Nephron (organoid): ENCODE measurements at regions not wholly inside any gene's neighbourhood (a gene's known extent, or its start where the extent isn't known, plus 50 kb on each side); places are given as distances from the start of the nearest gene placed in this dataset.

ENCODE experiments used
- H3K27ac Mint-ChIP-seq, 3 experiments: 2 replicates each; pipeline ENCODE4 v1.8.0; 2020; ENCODE audit warnings: mixed read lengths in 3 of 3, mild to moderate bottlenecking in 2 of 3, moderate library complexity in 1 of 3
- H3K27me3 Mint-ChIP-seq: 2 replicates; pipeline ENCODE4 v1.8.0; 2021; ENCODE audit warnings: low read depth, mild to moderate bottlenecking, moderate library complexity, mixed read lengths
- H3K36me3 Mint-ChIP-seq: 2 replicates; pipeline ENCODE4 v1.8.0; 2020; ENCODE audit warnings: low read depth, mixed read lengths
- H3K4me1 Mint-ChIP-seq: 2 replicates; pipeline ENCODE4 v1.8.0; 2020; ENCODE audit warnings: mixed read lengths
- H3K4me3 Mint-ChIP-seq, 3 experiments: 2 replicates each; pipeline ENCODE4 v1.8.0; 2020; ENCODE audit warnings: mild to moderate bottlenecking in 3 of 3, mixed read lengths in 3 of 3, moderate library complexity in 2 of 3
- H3K9me3 Mint-ChIP-seq: 2 replicates; pipeline ENCODE4 v1.8.0; 2020; ENCODE audit warnings: mixed read lengths
- CTCF ChIP-seq, 3 experiments: fragments of 200-600 bp; sonication (generic); IDR thresholded peaks; one replicate each; pipeline ENCODE4 v1.5.0; 2021; ENCODE audit warnings: antibody characterized with exemption in 3 of 3; ENCODE audit not compliant: unreplicated experiment in 3 of 3

GRCh38 chr1:168638884-168639283 is 62.5 kb downstream of the XCL1 start:
- no peaks in the 10 kb centered on the region for H3K9me3 Mint-ChIP-seq
- no peak overlapping the region for H3K4me3 Mint-ChIP-seq
- H3K4me1 Mint-ChIP-seq: peaks cover 8% of the 10 kb centered on the region
- no peaks in the 10 kb centered on the region for H3K27me3 Mint-ChIP-seq
- no peak overlapping the region for H3K27ac Mint-ChIP-seq
- TF ChIP-seq CTCF (IDR thresholded peaks at IDR 0.05; ENCODE audit: unreplicated experiment in 3 of 3): no peak
- no peaks in the 10 kb centered on the region for H3K36me3 Mint-ChIP-seq

GRCh38 chr1:168640182-168640581 is 63.8 kb downstream of the XCL1 start:
- no peak overlapping the region for H3K4me3 Mint-ChIP-seq
- H3K27ac Mint-ChIP-seq: no peak overlapping the region
- H3K9me3 Mint-ChIP-seq: no peaks in the 10 kb centered on the region
- H3K27me3 Mint-ChIP-seq: no peaks in the 10 kb centered on the region
- TF ChIP-seq CTCF (IDR thresholded peaks at IDR 0.05; ENCODE audit: unreplicated experiment in 3 of 3): no peak
- H3K36me3 Mint-ChIP-seq: no peaks in the 10 kb centered on the region
- H3K4me1 Mint-ChIP-seq: peaks cover 8% of the 10 kb centered on the region

GRCh38 chr1:168640836-168641235 is 64.4 kb downstream of the XCL1 start:
- Mint-ChIP-seq H3K27me3 (no peaks in the 10 kb centered on the region), H3K9me3 (no peaks in the 10 kb centered on the region)

GRCh38 chr1:168643152-168643551 is 66.7 kb downstream of the XCL1 start:
- H3K27ac Mint-ChIP-seq: no peak overlapping the region
- no peaks in the 10 kb centered on the region for H3K9me3 Mint-ChIP-seq
- no peak for TF ChIP-seq CTCF (IDR thresholded peaks at IDR 0.05; ENCODE audit: unreplicated experiment in 3 of 3)
- no peaks in the 10 kb centered on the region for H3K4me1 Mint-ChIP-seq
- no peaks in the 10 kb centered on the region for H3K36me3 Mint-ChIP-seq
- H3K4me3 Mint-ChIP-seq: no peak overlapping the region
- H3K27me3 Mint-ChIP-seq: peaks cover 2% of the 10 kb centered on the region

More at GRCh38 chr1:168640836-168641235, 64.4 kb downstream of the XCL1 start:
- Mint-ChIP-seq H3K4me3 (no peak overlapping the region), H3K27ac (no peak overlapping the region), H3K4me1 (peaks cover 8% of the 10 kb centered on the region), H3K36me3 (no peaks in the 10 kb centered on the region)
- TF ChIP-seq CTCF (IDR thresholded peaks at IDR 0.05; ENCODE audit: unreplicated experiment in 3 of 3): no peak
